ENCODE measurements at regions not wholly inside any gene's neighbourhood (a gene's known extent, or its start where the extent isn't known, plus 50 kb on each side); places are given as distances from the start of the nearest gene placed in this dataset.

DNA sequence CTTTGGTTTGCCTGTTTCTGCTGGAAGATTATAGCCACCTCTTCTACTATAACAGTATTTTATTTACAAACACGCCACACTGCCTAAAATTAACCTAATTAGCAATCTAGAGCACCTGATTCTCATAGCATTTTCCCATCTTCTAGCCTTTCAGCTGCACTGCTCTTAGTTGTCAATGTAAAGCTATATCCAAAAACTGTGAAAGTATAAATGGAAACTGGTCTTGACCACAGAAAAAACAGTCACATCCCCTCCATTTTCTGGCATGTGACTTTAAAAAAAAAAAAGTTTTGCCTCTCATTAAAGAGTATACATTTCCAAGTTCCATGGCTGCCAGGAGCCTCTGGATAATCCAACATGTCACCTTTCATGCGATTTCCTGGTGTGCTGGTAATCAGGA, 287.8 kb downstream of the DTWD2 start:
- no peak overlapping the region for H3K27ac ChIP-seq
- no peaks in the 10 kb centered on the region for H3K36me3 ChIP-seq
- H3K27me3 ChIP-seq: no peaks in the 10 kb centered on the region
- Mint-ChIP-seq H3K4me3 (no peak overlapping the region), H3K27ac (no peak overlapping the region), H3K27me3 (ENCODE audit: insufficient read depth, low read depth) (peaks cover 9% of the 10 kb centered on the region), H3K4me1 (peaks cover 18% of the 10 kb centered on the region), H3K36me3 (peaks cover 16% of the 10 kb centered on the region), H3K9me3 (peaks cover 33% of the 10 kb centered on the region)
- DNase-seq (ENCODE audit: low spot score): no peak
- H3K4me3 ChIP-seq: no peak overlapping the region
- no peaks in the 10 kb centered on the region for H3K4me1 ChIP-seq
- no peaks in the 10 kb centered on the region for H4K20me1 ChIP-seq (ENCODE audit: low read depth)
- H2AFZ ChIP-seq (replicated peaks): no peak overlapping the region
- H3K79me2 ChIP-seq (ENCODE audit: low read depth): no peaks in the 10 kb centered on the region
- H3F3A ChIP-seq (ENCODE audit: low read depth): no peaks in the 10 kb centered on the region
- no peak overlapping the region for H3K9ac ChIP-seq
- peaks cover 10% of the 10 kb centered on the region for H3K9me3 ChIP-seq (ENCODE audit: low read depth)
- H3K4me2 ChIP-seq: no peak overlapping the region
- TF ChIP-seq EZH2 (IDR thresholded peaks at IDR 0.05): no peak
- TF ChIP-seq EZH2phosphoT487 (IDR thresholded peaks at IDR 0.05): no peak
- TF ChIP-seq, protein P1, sequence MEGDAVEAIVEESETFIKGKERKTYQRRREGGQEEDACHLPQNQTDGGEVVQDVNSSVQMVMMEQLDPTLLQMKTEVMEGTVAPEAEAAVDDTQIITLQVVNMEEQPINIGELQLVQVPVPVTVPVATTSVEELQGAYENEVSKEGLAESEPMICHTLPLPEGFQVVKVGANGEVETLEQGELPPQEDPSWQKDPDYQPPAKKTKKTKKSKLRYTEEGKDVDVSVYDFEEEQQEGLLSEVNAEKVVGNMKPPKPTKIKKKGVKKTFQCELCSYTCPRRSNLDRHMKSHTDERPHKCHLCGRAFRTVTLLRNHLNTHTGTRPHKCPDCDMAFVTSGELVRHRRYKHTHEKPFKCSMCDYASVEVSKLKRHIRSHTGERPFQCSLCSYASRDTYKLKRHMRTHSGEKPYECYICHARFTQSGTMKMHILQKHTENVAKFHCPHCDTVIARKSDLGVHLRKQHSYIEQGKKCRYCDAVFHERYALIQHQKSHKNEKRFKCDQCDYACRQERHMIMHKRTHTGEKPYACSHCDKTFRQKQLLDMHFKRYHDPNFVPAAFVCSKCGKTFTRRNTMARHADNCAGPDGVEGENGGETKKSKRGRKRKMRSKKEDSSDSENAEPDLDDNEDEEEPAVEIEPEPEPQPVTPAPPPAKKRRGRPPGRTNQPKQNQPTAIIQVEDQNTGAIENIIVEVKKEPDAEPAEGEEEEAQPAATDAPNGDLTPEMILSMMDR (IDR thresholded peaks at IDR 0.05): no peak

- TF ChIP-seq, protein P1 (IDR thresholded peaks at IDR 0.05): peak; percentile 31
- no peak for TF ChIP-seq EZH2 (IDR thresholded peaks at IDR 0.05)
- TF ChIP-seq EZH2phosphoT487 (IDR thresholded peaks at IDR 0.05): no peak
- peaks cover 6% of the 10 kb centered on the region for H3K27me3 Mint-ChIP-seq (ENCODE audit: insufficient read depth, low read depth)
These were observed 289.6 kb downstream of the DTWD2 start for GRCh38 chr5:118698774-118699173.

GRCh38 chr5:118696076-118696475, 292.3 kb downstream of the DTWD2 start:
- no peak overlapping the region for H3K4me2 ChIP-seq
- H3K9me3 ChIP-seq (ENCODE audit: low read depth): no peaks in the 10 kb centered on the region
- H3K4me1 ChIP-seq: peaks cover 9% of the 10 kb centered on the region
- H3K9ac ChIP-seq: no peak overlapping the region
- H3K27me3 ChIP-seq: no peaks in the 10 kb centered on the region
- no peak for DNase-seq (ENCODE audit: low spot score)
- no peaks in the 10 kb centered on the region for H3F3A ChIP-seq (ENCODE audit: low read depth)
- H4K20me1 ChIP-seq (ENCODE audit: low read depth): no peaks in the 10 kb centered on the region
- no peak overlapping the region for H2AFZ ChIP-seq (replicated peaks)
- H3K9me3 Mint-ChIP-seq: no peaks in the 10 kb centered on the region
- no peak overlapping the region for H3K27ac Mint-ChIP-seq
- H3K27ac ChIP-seq: no peak overlapping the region
- peaks cover 4% of the 10 kb centered on the region for H3K27me3 Mint-ChIP-seq (ENCODE audit: insufficient read depth, low read depth)
- H3K36me3 ChIP-seq: no peaks in the 10 kb centered on the region
- no peaks in the 10 kb centered on the region for H3K79me2 ChIP-seq (ENCODE audit: low read depth)
- H3K36me3 Mint-ChIP-seq: no peaks in the 10 kb centered on the region
- H3K4me3 ChIP-seq: no peak overlapping the region
- no peak overlapping the region for H3K4me3 Mint-ChIP-seq
- TF ChIP-seq, protein P1 (IDR thresholded peaks at IDR 0.05): no peak
- TF ChIP-seq EZH2 (IDR thresholded peaks at IDR 0.05) (no peak), EZH2phosphoT487 (IDR thresholded peaks at IDR 0.05) (no peak)
- H3K4me1 Mint-ChIP-seq: peaks cover 13% of the 10 kb centered on the region

More at GRCh38 chr5:118698774-118699173, 289.6 kb downstream of the DTWD2 start:
- no peak overlapping the region for H3K9ac ChIP-seq
- peak overlapping the region; percentile 72 for H2AFZ ChIP-seq (replicated peaks)
- Mint-ChIP-seq H3K4me3 (no peak overlapping the region), H3K27ac (no peak overlapping the region), H3K36me3 (peaks cover 7% of the 10 kb centered on the region), H3K9me3 (peaks cover 20% of the 10 kb centered on the region), H3K4me1 (peaks cover 13% of the 10 kb centered on the region)
- no peaks in the 10 kb centered on the region for H3F3A ChIP-seq (ENCODE audit: low read depth)
- no peak overlapping the region for H3K4me2 ChIP-seq
- peaks cover 10% of the 10 kb centered on the region for H3K9me3 ChIP-seq (ENCODE audit: low read depth)
- no peaks in the 10 kb centered on the region for H3K36me3 ChIP-seq
- H4K20me1 ChIP-seq (ENCODE audit: low read depth): no peaks in the 10 kb centered on the region
- H3K4me1 ChIP-seq: no peaks in the 10 kb centered on the region
- no peak overlapping the region for H3K4me3 ChIP-seq
- no peaks in the 10 kb centered on the region for H3K27me3 ChIP-seq
- H3K79me2 ChIP-seq (ENCODE audit: low read depth): no peaks in the 10 kb centered on the region
- no peak overlapping the region for H3K27ac ChIP-seq
- DNase-seq (ENCODE audit: low spot score): peak; percentile 34

Data from neural progenitor cell (in vitro differentiated cells).